ENCODE measurements at regions not wholly inside any gene's neighbourhood (a gene's known extent, or its start where the extent isn't known, plus 50 kb on each side); places are given as distances from the start of the nearest gene placed in this dataset.

GRCh38 chr16:85531516-85531915, 81.6 kb upstream of the GSE1 start:
- no peak for TF ChIP-seq CTCF (IDR thresholded peaks at IDR 0.05)
- no peak for TF ChIP-seq REST (IDR thresholded peaks at IDR 0.05; ENCODE audit: insufficient read depth in 1 of 2, low read depth in 2 of 2, low read length in 1 of 2)
- TF ChIP-seq POLR2AphosphoS5 (IDR thresholded peaks at IDR 0.05; ENCODE audit: low read depth, low read length), result no peak
- TF ChIP-seq SIN3A (IDR thresholded peaks at IDR 0.05; ENCODE audit: borderline replicate concordance, insufficient read depth, low read depth, low read length), result no peak
